Mesendoderm (in vitro differentiated cells): ENCODE measurements at regions not wholly inside any gene's neighbourhood (a gene's known extent, or its start where the extent isn't known, plus 50 kb on each side); places are given as distances from the start of the nearest gene placed in this dataset.

Experiments used
- DNase-seq: peaks from one replicate; pipeline ENCODE4 v3.0.0; 2013
- H2AK5ac ChIP-seq: 2 replicates; pipeline ENCODE4 v1.6.1; 2013; ENCODE audit warnings: low read length, inconsistent platforms
- H2BK120ac ChIP-seq: 2 replicates; pipeline ENCODE4 v1.6.1; 2013; ENCODE audit warnings: low read depth, mild to moderate bottlenecking, low read length, moderate library complexity, mixed read lengths
- H2BK15ac ChIP-seq: replicated peaks from 2 replicates; pipeline ENCODE4 v1.6.1; 2013; ENCODE audit warnings: low read depth, mild to moderate bottlenecking, moderate library complexity
- H2BK5ac ChIP-seq: 2 replicates; pipeline ENCODE4 v1.6.1; 2013; ENCODE audit warnings: low read length, inconsistent platforms
- H3K18ac ChIP-seq: 2 replicates; pipeline ENCODE4 v1.6.1; 2013; ENCODE audit warnings: mild to moderate bottlenecking, low read length, mixed read lengths
- H3K23ac ChIP-seq: one replicate; pipeline ENCODE4 v1.6.1; 2013; ENCODE audit warnings: low read length
- H3K27ac ChIP-seq: 2 replicates; pipeline ENCODE4 v1.5.1; 2013; ENCODE audit warnings: low read depth, mild to moderate bottlenecking, inconsistent platforms, low read length, moderate library complexity
- H3K27me3 ChIP-seq: 2 replicates; pipeline ENCODE4 v1.6.1; 2013; ENCODE audit warnings: low read length, control low read depth, mild to moderate bottlenecking, inconsistent platforms; ENCODE audit not compliant: insufficient read depth, poor library complexity
- H3K36me3 ChIP-seq: 2 replicates; pipeline ENCODE4 v1.6.1; 2013; ENCODE audit warnings: low read length, inconsistent platforms; ENCODE audit not compliant: control insufficient read depth, insufficient read depth
- H3K4ac ChIP-seq: one replicate; pipeline ENCODE4 v1.6.1; 2013; ENCODE audit warnings: low read depth, mild to moderate bottlenecking, low read length, moderate library complexity
- H3K4me1 ChIP-seq: 2 replicates; pipeline ENCODE4 v1.6.1; 2013; ENCODE audit warnings: low read depth, low read length, inconsistent platforms; ENCODE audit not compliant: control insufficient read depth
- H3K4me2 ChIP-seq: 2 replicates; pipeline ENCODE4 v1.6.1; 2013; ENCODE audit warnings: low read length
- H3K4me3 ChIP-seq: 2 replicates; pipeline ENCODE4 v1.5.1; 2013; ENCODE audit warnings: mild to moderate bottlenecking, low read length
- H3K56ac ChIP-seq: one replicate; pipeline ENCODE4 v1.6.1; 2013; ENCODE audit warnings: low read length
- H3K79me1 ChIP-seq: 2 replicates; pipeline ENCODE4 v1.6.1; 2013; ENCODE audit warnings: low read length, inconsistent platforms
- H3K79me2 ChIP-seq: 2 replicates; pipeline ENCODE4 v1.6.1; 2013; ENCODE audit warnings: mild to moderate bottlenecking, low read length; ENCODE audit not compliant: control insufficient read depth, insufficient read depth
- H3K9ac ChIP-seq: 2 replicates; pipeline ENCODE4 v1.6.1; 2013; ENCODE audit warnings: low read length, inconsistent platforms
- H4K5ac ChIP-seq: one replicate; pipeline ENCODE4 v1.6.1; 2013; ENCODE audit warnings: low read length
- H4K8ac ChIP-seq: one replicate; pipeline ENCODE4 v1.6.1; 2013; ENCODE audit warnings: low read depth, mild to moderate bottlenecking, control low read depth, low read length, moderate library complexity
- WGBS: extraction: QIAGEN DNeasy Blood & Tissue Kit; methylation state at CpG from one replicate; pipeline ENCODE4 v1.1.7; 2013; ENCODE audit warnings: low lambda C conversion rate, missing lambda C conversion rate; ENCODE audit not compliant: insufficient coverage; ENCODE audit errors: extremely low coverage; 5-methylcytosine and 5-hydroxymethylcytosine counted together

DNA sequence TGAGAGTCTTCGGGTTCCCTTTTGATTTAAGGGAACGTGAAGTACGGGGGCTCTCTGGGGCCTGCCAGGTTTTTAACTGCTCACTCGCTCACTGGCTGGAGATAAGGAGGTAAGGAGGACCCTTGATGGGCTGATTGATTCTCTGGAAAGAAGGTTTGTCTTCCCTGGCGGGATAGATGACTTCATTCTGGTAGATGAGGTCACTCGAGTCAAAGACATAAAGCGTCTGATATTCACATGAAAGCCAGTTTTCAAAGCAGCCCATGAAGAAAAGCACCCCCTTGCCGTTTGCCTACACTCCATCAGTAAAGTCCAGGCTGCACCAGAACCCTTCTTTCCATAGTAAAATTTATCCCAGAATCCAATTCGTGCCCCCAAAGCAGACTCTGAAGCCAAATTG lies 233.7 kb upstream of the IRX5 start:
- H2BK15ac ChIP-seq: no peak overlapping the region
- no peaks in the 10 kb centered on the region for H3K79me2 ChIP-seq
- no peak for DNase-seq
- H2AK5ac ChIP-seq: no peak overlapping the region
- WGBS: no CpG with 5 or more reads among the region's 9 CpGs
- no peaks in the 10 kb centered on the region for H3K27me3 ChIP-seq
- no peak overlapping the region for H3K56ac ChIP-seq
- H3K27ac ChIP-seq: no peak overlapping the region
- no peak overlapping the region for H3K4ac ChIP-seq
- no peak overlapping the region for H4K8ac ChIP-seq
- no peak overlapping the region for H3K23ac ChIP-seq
- H2BK120ac ChIP-seq: no peak overlapping the region
- no peak overlapping the region for H4K5ac ChIP-seq
- no peaks in the 10 kb centered on the region for H3K79me1 ChIP-seq
- no peak overlapping the region for H3K4me3 ChIP-seq
- no peak overlapping the region for H2BK5ac ChIP-seq
- H3K36me3 ChIP-seq: no peaks in the 10 kb centered on the region
- no peak overlapping the region for H3K4me2 ChIP-seq
- H3K4me1 ChIP-seq: no peaks in the 10 kb centered on the region
- H3K18ac ChIP-seq: no peak overlapping the region
- no peak overlapping the region for H3K9ac ChIP-seq

DNA sequence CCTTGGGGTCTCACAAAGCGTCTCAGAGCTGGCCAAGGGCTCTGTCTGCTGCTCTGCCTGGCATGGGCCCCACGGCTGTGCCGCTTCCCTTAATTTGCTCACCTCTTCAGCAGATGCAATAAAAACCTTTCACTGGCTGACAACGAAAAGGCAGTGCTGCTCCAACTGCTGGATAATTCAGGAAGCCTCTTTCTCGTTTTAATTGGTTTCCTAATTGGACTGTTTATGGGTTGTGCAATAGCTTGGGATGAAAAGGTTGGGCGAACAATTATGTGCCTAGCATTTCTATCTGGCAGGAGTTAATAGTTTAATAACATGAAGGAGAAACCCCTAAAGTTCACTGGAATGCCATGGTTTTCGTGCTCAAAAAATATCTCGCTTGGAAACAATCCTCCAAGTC lies 234.1 kb upstream of the IRX5 start:
- H2BK5ac ChIP-seq: no peak overlapping the region

DNA sequence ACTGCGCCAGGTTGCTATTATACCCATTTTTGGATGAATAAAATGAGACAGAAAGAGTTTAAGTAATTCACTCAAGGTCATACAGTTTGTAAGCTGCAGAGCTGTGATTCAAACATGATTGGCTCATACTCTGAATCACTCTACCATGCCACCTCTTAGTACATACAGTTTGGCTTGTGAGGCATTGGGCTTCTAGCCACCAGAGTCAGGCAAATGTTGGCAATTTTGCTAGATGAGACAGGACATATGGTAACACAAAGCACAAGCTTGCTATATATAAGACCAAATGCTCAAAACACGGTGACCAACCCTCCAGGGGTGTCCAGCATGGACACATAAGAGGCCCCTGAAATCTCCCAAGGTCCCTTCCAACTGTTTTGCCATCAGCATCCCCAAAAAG lies 236.0 kb upstream of the IRX5 start:
- WGBS: no CpG with 5 or more reads among the region's 2 CpGs
- no peak overlapping the region for H4K8ac ChIP-seq
- no peaks in the 10 kb centered on the region for H3K79me2 ChIP-seq

More for the DNA sequence above, 234.1 kb upstream of the IRX5 start:
- DNase-seq: no peak
- Histone ChIP-seq H3K36me3 (no peaks in the 10 kb centered on the region), H2AK5ac (no peak overlapping the region), H3K18ac (no peak overlapping the region), H4K5ac (no peak overlapping the region), H3K27me3 (no peaks in the 10 kb centered on the region), H3K4me1 (no peaks in the 10 kb centered on the region), H4K8ac (no peak overlapping the region), H3K9ac (no peak overlapping the region), H3K27ac (no peak overlapping the region), H3K4me2 (no peak overlapping the region), H2BK15ac (no peak overlapping the region), H3K4me3 (no peak overlapping the region), H2BK120ac (no peak overlapping the region), H3K4ac (no peak overlapping the region), H3K79me1 (no peaks in the 10 kb centered on the region), H3K23ac (no peak overlapping the region), H3K79me2 (no peaks in the 10 kb centered on the region), H3K56ac (no peak overlapping the region)
- no CpG with 5 or more reads among the region's 8 CpGs for WGBS

DNA sequence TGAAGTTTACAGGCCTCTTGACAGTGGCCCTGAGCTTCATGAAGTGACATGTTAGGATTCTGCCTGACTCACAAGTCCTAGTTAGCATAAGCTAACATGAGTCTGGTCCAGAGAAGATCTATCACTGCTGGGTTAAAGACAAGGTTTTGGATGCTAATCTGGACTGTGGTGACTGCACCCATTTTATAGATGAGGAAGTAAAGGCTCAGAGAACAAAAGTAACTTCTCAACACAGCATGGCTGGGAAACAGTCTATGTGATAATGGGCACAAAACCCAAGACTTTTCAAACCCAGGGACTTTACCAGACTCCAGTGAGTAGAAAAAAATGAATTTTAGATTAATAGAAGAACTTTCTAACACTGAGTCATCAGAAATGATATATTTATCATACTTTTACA lies 236.8 kb upstream of the IRX5 start:
- no peak overlapping the region for H3K23ac ChIP-seq
- H3K4me3 ChIP-seq: no peak overlapping the region
- H3K27me3 ChIP-seq: no peaks in the 10 kb centered on the region
- no peak overlapping the region for H2BK120ac ChIP-seq
- no peak overlapping the region for H4K8ac ChIP-seq
- H3K18ac ChIP-seq: no peak overlapping the region
- H3K36me3 ChIP-seq: no peaks in the 10 kb centered on the region
- H3K9ac ChIP-seq: no peak overlapping the region
- H4K5ac ChIP-seq: no peak overlapping the region
- no peaks in the 10 kb centered on the region for H3K79me2 ChIP-seq
- H2BK5ac ChIP-seq: no peak overlapping the region
- no peak for DNase-seq
- H3K27ac ChIP-seq: no peak overlapping the region
- no peaks in the 10 kb centered on the region for H3K4me1 ChIP-seq
- no peak overlapping the region for H3K4ac ChIP-seq
- H3K4me2 ChIP-seq: no peak overlapping the region
- no peak overlapping the region for H2BK15ac ChIP-seq
- no peak overlapping the region for H2AK5ac ChIP-seq
- no peak overlapping the region for H3K56ac ChIP-seq
- no peaks in the 10 kb centered on the region for H3K79me1 ChIP-seq

More for the DNA sequence above, 236.0 kb upstream of the IRX5 start:
- Histone ChIP-seq H3K56ac (no peak overlapping the region), H4K5ac (no peak overlapping the region), H2BK5ac (no peak overlapping the region), H3K4me1 (no peaks in the 10 kb centered on the region), H3K36me3 (no peaks in the 10 kb centered on the region), H3K4me3 (no peak overlapping the region), H2AK5ac (no peak overlapping the region), H2BK15ac (no peak overlapping the region), H3K79me1 (no peaks in the 10 kb centered on the region), H3K27me3 (no peaks in the 10 kb centered on the region), H3K4me2 (no peak overlapping the region), H3K9ac (no peak overlapping the region), H3K27ac (no peak overlapping the region), H3K23ac (no peak overlapping the region), H2BK120ac (no peak overlapping the region), H3K18ac (no peak overlapping the region), H3K4ac (no peak overlapping the region)
- DNase-seq: no peak

DNA sequence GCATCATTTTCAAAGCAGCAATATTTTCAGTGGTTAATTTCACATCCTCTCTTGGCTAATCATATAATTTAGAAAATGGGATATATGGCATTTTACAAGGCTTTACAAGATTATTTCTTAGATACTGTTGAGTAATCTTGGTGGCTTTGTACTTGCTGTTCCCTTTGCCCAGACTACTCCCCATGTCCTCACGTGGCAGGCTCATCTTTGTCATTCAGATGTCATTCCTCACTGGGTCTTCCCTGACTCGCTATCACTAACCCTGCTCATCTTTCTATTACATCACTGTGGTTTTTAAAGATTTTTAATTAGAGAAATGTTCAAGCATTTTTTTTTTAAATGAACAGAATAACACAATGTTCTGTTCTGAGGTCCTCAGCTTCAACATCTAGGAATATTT lies 240.0 kb upstream of the IRX5 start:
- no peak overlapping the region for H4K5ac ChIP-seq
- H3K79me1 ChIP-seq: no peaks in the 10 kb centered on the region
- H3K79me2 ChIP-seq: no peaks in the 10 kb centered on the region
- H2BK15ac ChIP-seq: no peak overlapping the region
- no peak overlapping the region for H3K56ac ChIP-seq
- no peak overlapping the region for H4K8ac ChIP-seq
- no peak overlapping the region for H3K4ac ChIP-seq
- H3K4me2 ChIP-seq: no peak overlapping the region
- no peak overlapping the region for H3K23ac ChIP-seq
- no peaks in the 10 kb centered on the region for H3K27me3 ChIP-seq
- WGBS: no CpG with 5 or more reads among the region's 2 CpGs
- no peak for DNase-seq
- H3K4me3 ChIP-seq: no peak overlapping the region
- H2AK5ac ChIP-seq: no peak overlapping the region
- H3K4me1 ChIP-seq: no peaks in the 10 kb centered on the region
- H2BK5ac ChIP-seq: no peak overlapping the region
- H3K9ac ChIP-seq: no peak overlapping the region
- no peak overlapping the region for H2BK120ac ChIP-seq
- H3K36me3 ChIP-seq: no peaks in the 10 kb centered on the region
- H3K18ac ChIP-seq: no peak overlapping the region
- no peak overlapping the region for H3K27ac ChIP-seq

DNA sequence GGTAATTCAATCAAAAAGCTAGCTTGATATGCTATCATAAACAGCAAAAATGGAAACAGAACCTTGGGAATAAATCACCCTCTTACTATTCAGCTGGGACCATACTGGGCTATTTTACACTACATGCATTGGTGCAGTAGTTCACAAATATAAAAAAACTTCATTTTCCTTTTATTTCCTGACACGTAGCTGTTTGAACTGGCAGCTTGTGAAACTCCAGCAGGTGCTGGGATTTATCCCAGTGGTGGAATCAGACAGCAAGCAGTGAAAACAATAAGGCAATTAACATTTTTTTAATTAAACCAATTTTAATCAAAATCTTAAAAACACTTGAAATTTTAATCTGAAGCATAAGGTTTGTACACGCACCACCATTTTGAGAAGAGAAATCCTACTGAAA lies 240.4 kb upstream of the IRX5 start:
- Histone ChIP-seq H3K27ac (no peak overlapping the region), H3K27me3 (no peaks in the 10 kb centered on the region), H2BK15ac (no peak overlapping the region), H3K56ac (no peak overlapping the region), H3K4ac (no peak overlapping the region), H4K8ac (no peak overlapping the region), H3K9ac (no peak overlapping the region), H2BK5ac (no peak overlapping the region), H4K5ac (no peak overlapping the region), H2BK120ac (no peak overlapping the region), H3K4me3 (no peak overlapping the region), H3K23ac (no peak overlapping the region), H2AK5ac (no peak overlapping the region), H3K36me3 (no peaks in the 10 kb centered on the region), H3K79me2 (no peaks in the 10 kb centered on the region), H3K18ac (no peak overlapping the region), H3K4me2 (no peak overlapping the region), H3K79me1 (no peaks in the 10 kb centered on the region), H3K4me1 (no peaks in the 10 kb centered on the region)
- WGBS: no CpG with 5 or more reads among the region's 2 CpGs
- DNase-seq: no peak
